Psoas muscle (tissue), 7 donors: ENCODE measurements at regions not wholly inside any gene's neighbourhood (a gene's known extent, or its start where the extent isn't known, plus 50 kb on each side); places are given as distances from the start of the nearest gene placed in this dataset.

Experiments
- ATAC-seq, 4 donors: fragments of 200-7000 bp; cut with Tn5 transposase; one replicate each; pipeline ENCODE4 v1.9.1; 2020; ENCODE audit warnings: moderate library complexity in 3 of 4, mild to moderate bottlenecking in 2 of 4
- DNase-seq, 2 donors: peaks; one replicate each; pipeline ENCODE4 v3.0.0-alpha.2; 2020
- H3K27ac ChIP-seq: fragments of 200-600 bp; one replicate; pipeline ENCODE4 v1.8.0; 2022
- H3K27me3 ChIP-seq, 3 donors: fragments of 200-600 bp in 1 of 3; one replicate each; pipeline versions ENCODE4 v1.6.1 to v1.8.0; 2013 to 2022; ENCODE audit warnings: low read length in 2 of 3, mild to moderate bottlenecking in 2 of 3, moderate library complexity in 1 of 3; ENCODE audit not compliant: insufficient read depth in 3 of 3
- H3K36me3 ChIP-seq, 2 donors: fragments of 200-600 bp in 1 of 2; one replicate each; pipeline versions ENCODE4 v1.6.1 to v1.8.0; 2013 to 2022; ENCODE audit warnings: low read depth in 1 of 2, mild to moderate bottlenecking in 1 of 2, moderate library complexity in 1 of 2; ENCODE audit not compliant: insufficient read depth in 1 of 2
- H3K4me1 ChIP-seq: fragments of 200-600 bp; one replicate; pipeline ENCODE4 v1.8.0; 2022
- H3K4me3 ChIP-seq: fragments of 200-600 bp; one replicate; pipeline ENCODE4 v1.8.0; 2022; ENCODE audit warnings: mild to moderate bottlenecking
- H3K9me3 ChIP-seq: fragments of 200-600 bp; one replicate; pipeline ENCODE4 v1.8.0; 2022
- WGBS, 3 donors: extraction: QIAGEN DNeasy Blood & Tissue Kit; methylation state at CpG; one replicate each; pipeline versions ENCODE4 v1.1.6 to v1.1.7; 2013; 5-methylcytosine and 5-hydroxymethylcytosine counted together
- intact Hi-C, 2 donors: fragments of 100-400 bp; cut with DNase I; formaldehyde crosslinking; loops; one replicate each; pipeline versions ENCODE4 v1.11.0 to v1.14.2; 2022
- TF ChIP-seq, protein P1 (sequence below): fragments of 200-600 bp; IDR thresholded peaks from one replicate; pipeline ENCODE4 v1.8.0; 2022; ENCODE audit warnings: antibody characterized with exemption
- donor health status: healthy with polysubstance abuse.
- donor health status: DM: no; HTN: no; CAD: no; lungs with moderate emphysema.
- donor health status: Bipolar disorder and iron deficiency.
- donor health status: healthy.
- donor health status: DM: yes; HTN: yes; CAD: no.
- donor health status: DM: no; HTN: no; CAD: no.
- donor health status: DM: yes; HTN: yes; CAD: no.

DNA sequence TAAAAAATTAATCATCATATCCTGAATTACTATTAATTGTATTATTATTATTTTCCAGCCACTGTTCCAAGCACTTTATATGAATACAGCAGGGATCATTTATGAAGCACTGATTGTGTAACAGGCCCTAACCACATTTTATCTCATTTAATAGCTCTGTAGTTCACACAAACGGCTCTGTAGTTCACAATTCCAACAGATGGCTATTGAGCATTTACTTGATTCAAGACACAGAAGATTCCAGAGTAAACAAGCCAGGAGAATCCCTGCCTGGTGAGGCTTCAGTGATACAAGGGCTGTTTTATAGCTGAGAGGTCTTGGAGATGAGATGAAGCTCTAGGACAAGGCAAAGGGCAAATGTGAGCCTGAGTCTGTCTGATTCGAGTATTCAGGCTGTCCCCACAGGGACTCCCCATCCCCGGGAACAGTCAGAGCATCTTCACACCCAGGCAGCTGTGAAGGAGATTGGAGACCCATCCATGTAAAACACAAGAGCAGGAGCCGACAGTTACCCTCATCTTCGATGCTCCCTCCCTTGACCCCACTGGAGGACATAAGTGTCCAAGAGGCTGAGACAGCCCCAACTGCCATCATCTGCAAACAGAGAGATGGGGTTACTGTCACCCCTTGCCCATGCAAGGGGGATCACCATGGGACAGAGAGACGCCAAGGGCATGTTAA, 222.5 kb downstream of the MN1 start:
- Histone ChIP-seq H3K4me3 (no peak overlapping the region), H3K27ac (no peak overlapping the region), H3K36me3 (no peaks in the 10 kb centered on the region), H3K4me1 (no peaks in the 10 kb centered on the region), H3K9me3 (no peaks in the 10 kb centered on the region), H3K27me3 (no peaks in the 10 kb centered on the region)
- TF ChIP-seq, protein P1, sequence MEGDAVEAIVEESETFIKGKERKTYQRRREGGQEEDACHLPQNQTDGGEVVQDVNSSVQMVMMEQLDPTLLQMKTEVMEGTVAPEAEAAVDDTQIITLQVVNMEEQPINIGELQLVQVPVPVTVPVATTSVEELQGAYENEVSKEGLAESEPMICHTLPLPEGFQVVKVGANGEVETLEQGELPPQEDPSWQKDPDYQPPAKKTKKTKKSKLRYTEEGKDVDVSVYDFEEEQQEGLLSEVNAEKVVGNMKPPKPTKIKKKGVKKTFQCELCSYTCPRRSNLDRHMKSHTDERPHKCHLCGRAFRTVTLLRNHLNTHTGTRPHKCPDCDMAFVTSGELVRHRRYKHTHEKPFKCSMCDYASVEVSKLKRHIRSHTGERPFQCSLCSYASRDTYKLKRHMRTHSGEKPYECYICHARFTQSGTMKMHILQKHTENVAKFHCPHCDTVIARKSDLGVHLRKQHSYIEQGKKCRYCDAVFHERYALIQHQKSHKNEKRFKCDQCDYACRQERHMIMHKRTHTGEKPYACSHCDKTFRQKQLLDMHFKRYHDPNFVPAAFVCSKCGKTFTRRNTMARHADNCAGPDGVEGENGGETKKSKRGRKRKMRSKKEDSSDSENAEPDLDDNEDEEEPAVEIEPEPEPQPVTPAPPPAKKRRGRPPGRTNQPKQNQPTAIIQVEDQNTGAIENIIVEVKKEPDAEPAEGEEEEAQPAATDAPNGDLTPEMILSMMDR: no peak
- 77 to 83% (median 80%) methylated on average over 6 of the region's 6 CpGs for WGBS, 3 donors
- ATAC-seq (no peak), DNase-seq (no peak)
- intact Hi-C loops: no loop called here

DNA sequence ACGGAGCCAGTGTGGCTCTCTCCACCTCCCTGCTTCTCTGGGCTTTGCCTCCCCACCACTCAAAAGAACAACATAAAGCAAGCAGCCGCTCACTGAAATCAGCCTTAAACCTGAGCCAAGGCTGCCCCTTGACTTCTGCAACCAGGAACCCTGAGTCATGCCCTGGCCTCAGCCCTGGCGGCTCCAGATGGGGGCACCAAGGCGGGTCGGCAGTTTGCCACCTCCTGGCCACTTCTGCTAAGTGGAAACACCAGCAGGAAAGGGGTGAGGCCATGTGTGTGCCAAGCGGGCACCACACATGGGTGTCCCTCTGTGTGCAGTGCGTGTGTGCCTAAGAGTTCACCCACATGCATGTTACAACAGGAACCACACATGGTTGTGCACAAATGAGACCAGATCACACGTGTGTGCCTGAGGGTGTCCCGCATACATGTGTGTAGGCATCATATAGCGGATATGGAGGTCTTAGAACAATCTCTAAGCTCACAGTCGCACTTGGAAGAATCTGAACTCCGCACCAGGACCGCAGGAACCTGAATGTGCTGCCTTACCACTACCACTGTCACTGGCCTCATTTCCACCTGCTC, 221.2 kb downstream of the MN1 start:
- ATAC-seq (no peak), DNase-seq (no peak)
- no peaks in the 10 kb centered on the region for H3K27me3 ChIP-seq
- intact Hi-C loops: no loop called here
- no peaks in the 10 kb centered on the region for H3K4me1 ChIP-seq
- no peak overlapping the region for H3K27ac ChIP-seq
- H3K4me3 ChIP-seq: no peak overlapping the region
- H3K9me3 ChIP-seq: no peaks in the 10 kb centered on the region
- TF ChIP-seq, protein P1: no peak
- H3K36me3 ChIP-seq: no peaks in the 10 kb centered on the region
- WGBS, 3 donors: 77 to 87% (median 81%) methylated on average over 13 of the region's 13 CpGs

DNA sequence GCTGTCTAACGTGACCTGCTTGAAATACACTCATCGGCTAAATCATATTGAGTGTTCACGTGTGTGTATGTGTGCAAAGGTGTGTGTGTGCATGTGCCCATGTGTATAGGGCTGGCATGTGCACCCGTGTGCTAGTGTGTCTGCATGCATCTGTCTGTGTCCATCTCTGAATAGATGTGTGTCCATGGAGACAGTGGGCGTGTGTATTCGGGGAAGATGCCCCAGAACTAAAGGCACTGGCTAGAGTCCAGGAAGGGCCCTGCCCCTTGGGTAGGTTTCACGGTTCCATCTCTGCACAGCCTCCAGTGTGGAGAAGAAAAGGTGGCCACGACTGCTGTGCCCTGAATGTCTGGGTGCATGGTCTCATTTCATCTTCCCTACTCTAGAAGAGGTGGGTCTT, 220.3 kb downstream of the MN1 start:
- TF ChIP-seq, protein P1: no peak
- intact Hi-C loops: no loop called here
- H3K27me3 ChIP-seq: no peaks in the 10 kb centered on the region
- H3K9me3 ChIP-seq: no peaks in the 10 kb centered on the region
- peak in 1 of 4 donors; percentile 19 for ATAC-seq
- no peak for DNase-seq
- no peak overlapping the region for H3K27ac ChIP-seq
- WGBS, 3 donors: 63 to 68% (median 66%) methylated on average over 8 of the region's 8 CpGs
- H3K4me3 ChIP-seq: no peak overlapping the region
- no peaks in the 10 kb centered on the region for H3K4me1 ChIP-seq
- H3K36me3 ChIP-seq: no peaks in the 10 kb centered on the region

DNA sequence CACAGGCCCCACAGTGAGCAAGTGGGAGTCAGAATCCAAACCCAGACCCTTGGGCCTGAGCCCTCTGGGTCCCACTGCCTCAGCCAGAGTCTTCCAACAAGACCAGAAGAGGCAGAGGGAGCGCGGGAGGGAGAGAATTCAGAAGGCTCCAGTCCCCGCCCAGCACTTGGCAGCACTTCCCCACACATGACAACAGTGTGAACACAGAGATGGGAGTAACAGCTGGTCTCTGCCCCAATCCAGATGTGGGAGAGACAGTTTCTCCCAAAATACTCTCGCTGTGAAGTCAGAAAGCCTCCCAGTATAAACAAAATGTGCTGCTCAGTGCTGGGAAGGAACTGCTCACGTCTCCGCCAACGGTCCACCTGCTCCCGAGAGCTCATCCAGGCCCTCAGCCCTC, 219.9 kb downstream of the MN1 start:
- Histone ChIP-seq H3K27me3 (no peaks in the 10 kb centered on the region), H3K4me1 (no peaks in the 10 kb centered on the region), H3K9me3 (no peaks in the 10 kb centered on the region), H3K36me3 (no peaks in the 10 kb centered on the region), H3K4me3 (no peak overlapping the region), H3K27ac (no peak overlapping the region)
- TF ChIP-seq, protein P1: no peak
- ATAC-seq (peak; percentile 43 to 79 (median 66)), DNase-seq (peak; percentile 85 to 89)
- 49 to 55% (median 52%) methylated on average over 8 of the region's 8 CpGs for WGBS, 3 donors
- intact Hi-C loops: no loop called here

DNA sequence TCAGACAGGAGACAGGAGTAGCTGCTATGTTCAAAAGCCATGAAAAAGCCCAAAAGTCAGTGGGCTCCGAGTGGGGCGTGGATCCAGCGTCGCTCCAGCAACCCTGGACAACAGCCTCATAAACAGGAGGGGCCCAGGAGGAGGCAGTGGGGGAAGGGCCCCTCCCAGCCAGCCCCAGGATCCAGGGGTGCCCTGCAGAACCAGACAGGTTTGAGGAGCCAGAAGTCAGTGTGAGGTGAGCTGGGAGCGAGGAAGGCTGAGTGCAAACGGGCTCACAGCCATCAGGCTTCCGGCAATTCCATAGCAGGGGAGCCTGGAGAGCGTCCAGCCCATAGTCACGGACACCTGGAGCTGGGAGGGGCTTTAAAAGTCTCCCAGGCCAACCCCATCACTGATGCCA, 217.7 kb downstream of the MN1 start:
- Histone ChIP-seq H3K4me3 (no peak overlapping the region), H3K4me1 (no peaks in the 10 kb centered on the region), H3K27me3 (no peaks in the 10 kb centered on the region), H3K9me3 (no peaks in the 10 kb centered on the region), H3K27ac (no peak overlapping the region), H3K36me3 (no peaks in the 10 kb centered on the region)
- intact Hi-C loops: no loop called here
- TF ChIP-seq, protein P1: no peak
- ATAC-seq (no peak), DNase-seq (no peak)
- WGBS, 3 donors: 60 to 77% (median 66%) methylated on average over 9 of the region's 9 CpGs
